Keratinocyte (primary cell): ENCODE measurements at regions not wholly inside any gene's neighbourhood (a gene's known extent, or its start where the extent isn't known, plus 50 kb on each side); places are given as distances from the start of the nearest gene placed in this dataset.

ENCODE experiments used
- DNase-seq: peaks from one replicate; pipeline ENCODE4 v3.0.0-alpha.2; 2011; ENCODE audit warnings: low read depth, missing footprints, low spot score
- FAIRE-seq: peaks from 2 replicates; lab custom pipeline; 2011; peaks lifted over from hg19 to GRCh38; lab: Jason Lieb, UNC
- H2AFZ ChIP-seq: 2 replicates; pipeline ENCODE4 v1.6.0; 2012; ENCODE audit warnings: low read length, control low read depth, inconsistent platforms; ENCODE audit not compliant: control insufficient read depth
- H3K27ac ChIP-seq: 2 replicates; pipeline ENCODE4 v1.5.1; 2011; ENCODE audit warnings: low read length; ENCODE audit not compliant: control insufficient read depth, insufficient read depth
- H3K27me3 ChIP-seq: 3 replicates; pipeline ENCODE4 v1.6.0; 2011; ENCODE audit warnings: low read length; ENCODE audit not compliant: control insufficient read depth, insufficient read depth; ENCODE audit errors: extremely low read depth
- H3K36me3 ChIP-seq, 2 experiments: 2 replicates in 1 of 2; 3 replicates in 1 of 2; pipeline ENCODE4 v1.5.1; 2011; ENCODE audit warnings: low read length in 2 of 2, mild to moderate bottlenecking in 1 of 2; ENCODE audit not compliant: control insufficient read depth in 2 of 2, insufficient read depth in 2 of 2; ENCODE audit errors: extremely low read depth in 1 of 2
- H3K4me1 ChIP-seq: 3 replicates; pipeline ENCODE4 v1.5.1; 2011; ENCODE audit warnings: low read length; ENCODE audit not compliant: control insufficient read depth, insufficient read depth; ENCODE audit errors: extremely low read depth
- H3K4me2 ChIP-seq: 3 replicates; pipeline ENCODE4 v1.6.0; 2011; ENCODE audit warnings: low read depth, low read length; ENCODE audit not compliant: control insufficient read depth, insufficient read depth; ENCODE audit errors: extremely low read depth
- H3K4me3 ChIP-seq, 3 experiments: fragments of 200-600 bp in 1 of 3; sonication (generic) in 1 of 3; 2 replicates in 2 of 3; 3 replicates in 1 of 3; pipeline ENCODE4 v1.5.1; 2011 to 2016; ENCODE audit warnings: low read length in 3 of 3, mild to moderate bottlenecking in 3 of 3, control low read depth in 2 of 3, inconsistent platforms in 1 of 3, low read depth in 1 of 3, mixed read lengths in 1 of 3, mixed run types in 1 of 3, moderate library complexity in 1 of 3; ENCODE audit not compliant: control insufficient read depth in 2 of 3, insufficient read depth in 2 of 3; ENCODE audit errors: extremely low read depth in 1 of 3
- H3K79me2 ChIP-seq: 2 replicates; pipeline ENCODE4 v1.6.0; 2012; ENCODE audit warnings: low read length; ENCODE audit not compliant: control insufficient read depth, insufficient read depth
- H3K9ac ChIP-seq: 3 replicates; pipeline ENCODE4 v1.6.0; 2011; ENCODE audit warnings: low read length; ENCODE audit not compliant: control insufficient read depth, insufficient read depth; ENCODE audit errors: extremely low read depth
- H3K9me1 ChIP-seq: 3 replicates; pipeline ENCODE4 v1.6.0; 2011; ENCODE audit warnings: low read length; ENCODE audit not compliant: control insufficient read depth, insufficient read depth; ENCODE audit errors: extremely low read depth
- H3K9me3 ChIP-seq: 2 replicates; pipeline ENCODE4 v1.5.1; 2012; ENCODE audit warnings: low read depth, low read length; ENCODE audit not compliant: control insufficient read depth
- H4K20me1 ChIP-seq: 3 replicates; pipeline ENCODE4 v1.6.0; 2011; ENCODE audit warnings: low read length; ENCODE audit not compliant: control insufficient read depth, insufficient read depth; ENCODE audit errors: extremely low read depth
- EZH2 ChIP-seq: IDR thresholded peaks from one replicate; pipeline ENCODE4 v1.6.1; 2012; ENCODE audit warnings: inconsistent platforms, mild to moderate bottlenecking, low read length, moderate library complexity
- dilution Hi-C: fragments of 300-500 bp; cut with MboI; formaldehyde crosslinking; loops from one replicate; pipeline ENCODE4 v1.7.0; 2020; ENCODE audit warnings: low sequenced_read_pairs; ENCODE audit not compliant: extremely low pct_ligation_motif_present
- small RNA-seq, 3 experiments: library from RNA; depleted of rRNA; stranded (forward); fragments of <200 nt; gene quantifications; one replicate each; pipeline ENCODE3, GENCODE V24; 2012; ENCODE audit warnings: low read depth in 3 of 3, low replicate concordance in 1 of 3; ENCODE audit not compliant: insufficient read length in 3 of 3

DNA sequence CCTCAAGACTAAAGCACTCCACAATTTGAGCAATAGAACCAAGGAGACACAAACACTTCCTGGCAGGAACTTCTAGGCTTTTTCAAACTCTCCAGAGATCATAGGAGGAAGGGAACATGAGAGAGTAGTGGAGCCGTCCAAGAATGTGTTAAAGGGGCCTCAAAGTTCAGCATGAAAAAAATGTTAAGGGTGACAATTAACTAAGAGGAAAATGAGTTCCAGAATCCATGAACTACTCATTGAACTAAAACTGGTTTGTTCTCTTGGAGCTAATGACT is 122.0 kb downstream of the WIF1 start:
- Histone ChIP-seq H3K27ac (no peak overlapping the region), H3K9ac (no peak overlapping the region), H3K36me3 (no peaks in the 10 kb centered on the region), H3K4me2 (no peak overlapping the region), H3K4me3 (no peak overlapping the region), H3K9me3 (no peaks in the 10 kb centered on the region), H2AFZ (no peak overlapping the region), H3K4me1 (peaks cover 27% of the 10 kb centered on the region), H4K20me1 (no peaks in the 10 kb centered on the region), H3K9me1 (no peaks in the 10 kb centered on the region), H3K79me2 (no peaks in the 10 kb centered on the region), H3K27me3 (no peaks in the 10 kb centered on the region)
- no peak for TF ChIP-seq EZH2
- no peak for FAIRE-seq
- DNase-seq: no peak
- dilution Hi-C loops: no loop called here

Small RNA genes in the stretch of these regions (small RNA-seq; reads per million reads assigned to genes)
- gene RNU6ATAC42P: 0 reads per million in 3 experiments
